ENCODE measurements at regions not wholly inside any gene's neighbourhood (a gene's known extent, or its start where the extent isn't known, plus 50 kb on each side); places are given as distances from the start of the nearest gene placed in this dataset.

DNA sequence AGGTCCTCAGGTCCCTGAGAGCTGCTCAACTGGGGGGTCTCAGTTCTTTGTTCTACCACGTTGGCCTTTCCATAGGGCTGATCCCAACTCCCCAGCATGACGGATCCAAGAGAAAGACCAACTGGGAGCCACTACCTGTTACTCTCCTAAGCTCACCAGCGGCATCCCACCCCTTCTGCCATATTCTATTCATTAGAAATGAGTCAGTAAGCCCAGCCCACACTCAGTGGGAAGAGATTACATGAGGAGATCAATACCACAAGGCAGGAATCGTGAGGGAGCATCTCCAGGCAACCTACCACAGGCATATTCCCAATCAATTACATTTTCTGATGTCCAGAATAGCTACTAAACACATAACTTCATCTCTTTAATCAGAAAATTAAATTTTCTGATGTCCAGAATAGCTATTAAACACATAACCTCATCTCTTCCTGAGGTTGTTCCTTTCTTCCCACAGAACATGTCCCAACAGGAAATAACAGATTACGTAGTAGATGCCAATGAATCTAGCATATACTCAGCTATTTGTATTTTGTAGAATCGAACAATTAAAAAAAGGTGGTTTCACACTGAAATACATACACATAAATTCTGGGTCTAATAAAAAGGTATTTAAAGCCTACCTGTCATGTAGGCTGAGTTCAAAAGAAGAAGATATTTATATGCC is 708.1 kb upstream of the ARGLU1 start:
- no peaks in the 10 kb centered on the region for H3K27me3 Mint-ChIP-seq
- H3K4me1 Mint-ChIP-seq: peaks cover 2% of the 10 kb centered on the region
- no peaks in the 10 kb centered on the region for H3K9me3 Mint-ChIP-seq
- DNase-seq: no peak
- H3K36me3 Mint-ChIP-seq: no peaks in the 10 kb centered on the region
- H3K27ac Mint-ChIP-seq: no peak overlapping the region
- H3K4me3 Mint-ChIP-seq: no peak overlapping the region

DNA sequence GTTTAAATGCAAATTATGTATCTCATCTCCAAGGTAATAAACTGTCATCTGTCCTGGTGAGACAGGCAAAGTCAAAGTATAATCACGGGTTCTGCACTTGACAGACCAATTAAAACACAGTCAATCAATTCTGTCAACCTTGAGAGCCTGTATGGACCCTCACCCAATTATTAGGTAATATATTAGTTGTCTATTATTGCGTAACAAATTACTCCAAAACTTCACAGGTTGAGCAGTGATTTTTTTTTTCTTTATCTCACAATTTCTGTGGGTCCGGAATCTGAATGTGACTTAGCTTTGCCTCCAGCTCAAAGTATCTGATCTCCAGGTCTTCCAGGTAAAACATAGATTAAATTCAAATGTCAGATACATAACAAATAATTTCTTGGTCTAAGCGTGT is 707.4 kb upstream of the ARGLU1 start:
- H3K9me3 Mint-ChIP-seq: no peaks in the 10 kb centered on the region
- H3K4me3 Mint-ChIP-seq: no peak overlapping the region
- no peak for DNase-seq
- H3K27ac Mint-ChIP-seq: no peak overlapping the region
- H3K4me1 Mint-ChIP-seq: peaks cover 3% of the 10 kb centered on the region
- H3K27me3 Mint-ChIP-seq: no peaks in the 10 kb centered on the region
- no peaks in the 10 kb centered on the region for H3K36me3 Mint-ChIP-seq

DNA sequence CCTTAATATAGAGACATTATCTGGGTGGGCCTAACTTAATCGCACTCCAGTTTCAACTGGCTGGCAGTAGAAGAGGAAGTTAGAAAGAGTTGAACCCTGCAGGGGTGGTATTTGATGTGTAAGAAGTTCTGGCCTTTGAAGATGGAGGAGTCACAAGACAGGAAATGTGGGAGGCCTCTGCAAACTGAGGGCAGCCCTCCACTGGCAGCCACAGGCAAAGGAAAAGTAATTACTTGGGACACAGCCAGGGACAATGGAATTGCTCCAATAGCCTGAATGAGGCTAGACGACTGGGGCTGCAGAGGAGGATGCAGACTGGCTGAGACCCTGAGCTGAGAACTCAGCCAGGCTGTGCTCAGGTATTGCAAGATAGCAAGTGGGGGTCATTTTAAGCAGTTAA is 703.3 kb upstream of the ARGLU1 start:
- H3K4me1 Mint-ChIP-seq: peaks cover 3% of the 10 kb centered on the region
- no peak overlapping the region for H3K4me3 Mint-ChIP-seq
- no peak for DNase-seq
- H3K9me3 Mint-ChIP-seq: peaks cover 5% of the 10 kb centered on the region
- no peaks in the 10 kb centered on the region for H3K36me3 Mint-ChIP-seq
- no peaks in the 10 kb centered on the region for H3K27me3 Mint-ChIP-seq
- no peak overlapping the region for H3K27ac Mint-ChIP-seq

DNA sequence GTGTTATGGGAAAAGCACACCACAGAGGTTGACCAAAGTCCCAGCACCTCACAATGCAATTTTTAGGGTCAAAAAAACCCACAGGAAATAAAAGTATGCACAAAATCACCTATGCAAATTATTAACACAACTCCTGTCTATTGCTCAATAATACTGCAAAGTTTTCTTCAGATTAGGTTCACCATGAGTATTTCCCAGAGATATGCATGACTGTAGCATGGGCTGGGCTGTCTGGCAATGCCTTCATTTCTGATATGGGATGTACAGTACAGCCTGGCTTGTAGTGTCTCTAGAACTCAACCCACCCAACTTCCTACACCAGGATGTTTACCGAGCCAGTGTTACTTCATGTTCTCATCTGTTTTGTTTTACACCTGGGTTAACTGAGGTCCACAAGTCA is 698.7 kb upstream of the ARGLU1 start:
- Mint-ChIP-seq H3K27me3 (no peaks in the 10 kb centered on the region), H3K4me1 (peaks cover 3% of the 10 kb centered on the region), H3K36me3 (no peaks in the 10 kb centered on the region), H3K27ac (no peak overlapping the region), H3K4me3 (no peak overlapping the region), H3K9me3 (peaks cover 5% of the 10 kb centered on the region)
- no peak for DNase-seq

DNA sequence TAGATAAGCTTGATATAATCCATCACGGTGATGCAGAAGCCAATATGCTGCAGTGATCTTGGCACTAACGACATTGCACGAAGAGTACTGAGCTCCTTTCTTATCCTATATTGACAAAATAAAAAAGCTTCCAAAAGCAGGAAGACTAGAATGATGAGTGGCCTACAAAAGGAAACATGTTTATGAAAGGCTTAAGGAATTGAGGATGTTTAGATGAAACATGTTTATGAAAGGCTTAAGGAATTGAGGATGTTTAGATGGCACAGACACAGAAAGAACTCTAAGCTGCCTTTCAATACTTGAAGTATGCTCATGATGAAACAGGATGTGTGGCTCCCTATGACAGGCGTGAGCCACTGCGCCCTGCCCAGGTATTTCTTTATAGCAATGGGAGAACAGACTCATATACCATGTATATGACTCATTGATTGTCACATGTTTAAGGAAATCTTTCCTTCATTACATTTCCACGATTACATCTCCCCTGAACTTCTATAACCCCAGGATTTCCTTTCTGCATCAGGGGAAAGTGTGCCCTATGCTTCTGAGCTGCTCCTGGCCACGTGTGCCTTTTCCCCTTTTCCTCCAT is 690.8 kb upstream of the ARGLU1 start:
- Mint-ChIP-seq H3K9me3 (no peaks in the 10 kb centered on the region), H3K36me3 (no peaks in the 10 kb centered on the region), H3K27ac (no peak overlapping the region), H3K4me1 (no peaks in the 10 kb centered on the region), H3K4me3 (no peak overlapping the region), H3K27me3 (no peaks in the 10 kb centered on the region)
- no peak for DNase-seq

DNA sequence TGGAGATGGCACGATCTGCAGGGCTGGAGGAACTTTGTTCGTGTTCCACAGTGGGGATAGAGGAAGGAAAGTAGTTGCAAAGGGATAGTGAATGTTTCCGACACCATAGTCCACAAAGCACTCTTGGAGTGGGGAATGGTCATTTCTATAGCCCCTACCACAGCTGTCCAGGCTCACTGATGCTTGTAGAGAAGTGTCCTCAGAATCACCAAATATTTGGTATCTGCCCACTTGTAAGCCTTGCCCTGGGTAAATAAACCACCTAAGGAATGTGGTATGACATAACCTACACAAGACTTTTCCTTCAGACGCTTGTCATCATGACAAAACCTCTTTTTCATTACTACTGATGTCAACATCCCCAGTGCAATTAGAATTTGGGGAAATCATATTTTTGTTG is 686.5 kb upstream of the ARGLU1 start:
- no peaks in the 10 kb centered on the region for H3K36me3 Mint-ChIP-seq
- no peak overlapping the region for H3K4me3 Mint-ChIP-seq
- no peaks in the 10 kb centered on the region for H3K9me3 Mint-ChIP-seq
- no peak overlapping the region for H3K27ac Mint-ChIP-seq
- H3K4me1 Mint-ChIP-seq: no peaks in the 10 kb centered on the region
- H3K27me3 Mint-ChIP-seq: no peaks in the 10 kb centered on the region
- DNase-seq: no peak

DNA sequence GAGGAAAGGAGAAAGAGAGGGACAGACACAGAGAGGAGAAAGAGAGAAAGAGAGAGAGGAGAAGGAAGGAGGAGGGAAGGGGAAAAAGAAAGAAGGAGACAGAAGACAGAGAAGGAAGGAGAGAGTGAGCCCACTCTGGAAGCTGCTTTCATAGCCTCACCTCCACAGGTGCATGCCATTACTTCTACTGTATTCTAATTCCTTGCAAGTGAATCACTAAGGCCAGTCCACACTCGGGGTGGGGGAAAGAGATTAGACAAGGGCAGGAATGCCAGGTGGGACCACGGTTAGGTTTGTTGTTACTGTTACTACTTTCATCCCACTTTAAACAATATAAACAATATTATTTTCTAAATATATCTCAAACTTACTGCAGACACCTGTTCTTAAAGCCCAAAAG is 684.5 kb upstream of the ARGLU1 start:
- H3K9me3 Mint-ChIP-seq: no peaks in the 10 kb centered on the region
- DNase-seq: no peak
- H3K27me3 Mint-ChIP-seq: no peaks in the 10 kb centered on the region
- H3K4me3 Mint-ChIP-seq: no peak overlapping the region
- H3K4me1 Mint-ChIP-seq: no peaks in the 10 kb centered on the region
- no peaks in the 10 kb centered on the region for H3K36me3 Mint-ChIP-seq
- H3K27ac Mint-ChIP-seq: no peak overlapping the region

DNA sequence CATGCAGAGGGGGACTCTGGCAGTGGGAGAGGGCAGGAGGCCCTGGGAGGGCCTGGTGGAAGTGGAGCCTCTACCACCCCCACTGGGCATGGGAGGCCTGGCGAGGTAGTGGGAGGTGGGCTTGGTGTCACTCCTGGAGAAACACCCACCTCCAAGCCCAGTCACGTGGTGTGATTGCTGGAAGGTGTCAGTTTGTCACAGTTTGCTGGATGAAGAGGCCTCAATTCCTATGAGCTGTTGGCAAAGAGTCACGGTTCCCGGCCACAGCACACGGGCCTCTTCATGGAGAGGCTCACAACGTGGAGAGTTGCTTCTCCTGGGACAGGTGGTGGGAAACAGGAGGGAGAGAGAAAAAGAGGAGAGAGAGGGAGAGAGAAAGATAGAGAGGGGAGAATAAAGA is 684.1 kb upstream of the ARGLU1 start:
- Mint-ChIP-seq H3K4me1 (no peaks in the 10 kb centered on the region), H3K36me3 (no peaks in the 10 kb centered on the region), H3K9me3 (no peaks in the 10 kb centered on the region), H3K27me3 (no peaks in the 10 kb centered on the region), H3K27ac (no peak overlapping the region), H3K4me3 (no peak overlapping the region)
- no peak for DNase-seq

DNA sequence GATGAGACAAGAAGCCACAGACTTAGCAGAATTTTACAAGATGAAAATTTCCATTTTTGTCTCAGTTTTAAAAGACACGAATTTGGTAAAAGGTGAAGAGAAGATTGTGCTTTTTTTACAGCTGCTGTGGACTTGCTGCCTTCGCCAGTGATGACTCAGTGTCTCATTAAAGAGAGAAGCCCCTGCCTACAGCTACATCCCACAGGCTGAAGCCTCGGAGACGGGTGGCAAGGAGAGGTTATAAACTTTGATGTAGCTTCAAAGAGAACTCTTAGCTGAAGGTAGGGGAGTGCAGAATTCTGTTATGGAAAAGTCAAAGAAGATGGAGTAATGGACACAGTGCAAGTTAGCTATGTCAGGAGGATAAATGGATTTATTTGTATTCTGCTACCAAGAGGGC is 683.4 kb upstream of the ARGLU1 start:
- Mint-ChIP-seq H3K27me3 (no peaks in the 10 kb centered on the region), H3K4me3 (no peak overlapping the region), H3K9me3 (no peaks in the 10 kb centered on the region), H3K36me3 (no peaks in the 10 kb centered on the region), H3K27ac (no peak overlapping the region), H3K4me1 (no peaks in the 10 kb centered on the region)
- no peak for DNase-seq

DNA sequence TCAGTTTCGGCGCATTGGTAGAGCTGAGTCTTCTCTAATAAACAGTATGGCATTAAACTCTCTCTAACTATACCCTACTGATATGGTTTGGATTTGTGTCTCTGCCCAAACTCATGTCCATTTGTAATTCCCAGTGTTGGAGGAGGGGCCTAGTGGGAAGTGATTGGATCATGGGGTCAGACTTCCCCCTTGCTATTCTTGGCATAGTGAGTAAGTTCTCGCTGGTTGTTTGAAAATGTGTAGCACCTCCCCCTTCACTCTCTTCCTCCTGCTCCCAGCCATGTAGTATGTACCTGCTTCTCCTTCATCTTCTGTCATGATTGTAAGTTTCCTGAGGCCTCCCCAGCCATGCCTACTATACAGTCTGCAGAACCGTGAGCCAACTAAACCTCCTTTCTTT is 682.7 kb upstream of the ARGLU1 start:
- Mint-ChIP-seq H3K4me3 (no peak overlapping the region), H3K4me1 (no peaks in the 10 kb centered on the region), H3K9me3 (no peaks in the 10 kb centered on the region), H3K27me3 (peaks cover 3% of the 10 kb centered on the region), H3K36me3 (no peaks in the 10 kb centered on the region), H3K27ac (no peak overlapping the region)
- DNase-seq: no peak

DNA sequence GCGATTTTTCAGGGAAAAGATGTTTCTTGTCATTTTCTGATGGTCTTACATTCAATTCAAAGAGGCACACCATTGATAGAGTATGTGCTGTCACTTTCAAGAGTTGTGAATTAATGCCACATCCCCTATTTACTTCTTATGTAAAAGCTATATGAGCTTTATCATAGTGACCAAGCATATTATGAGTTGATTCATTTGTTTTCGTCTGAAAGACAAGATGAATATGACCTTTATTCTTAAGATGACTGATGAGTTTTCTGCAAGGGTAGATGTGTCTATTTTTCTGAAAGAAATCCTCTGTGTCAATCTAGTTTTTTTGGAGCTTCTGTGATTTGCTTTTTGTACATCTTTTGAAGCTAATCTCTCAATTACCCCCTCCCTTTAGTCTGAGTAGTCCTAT is 676.3 kb upstream of the ARGLU1 start:
- Mint-ChIP-seq H3K27me3 (peaks cover 3% of the 10 kb centered on the region), H3K4me1 (no peaks in the 10 kb centered on the region), H3K36me3 (no peaks in the 10 kb centered on the region), H3K4me3 (no peak overlapping the region), H3K27ac (no peak overlapping the region), H3K9me3 (peaks cover 2% of the 10 kb centered on the region)
- no peak for DNase-seq

DNA sequence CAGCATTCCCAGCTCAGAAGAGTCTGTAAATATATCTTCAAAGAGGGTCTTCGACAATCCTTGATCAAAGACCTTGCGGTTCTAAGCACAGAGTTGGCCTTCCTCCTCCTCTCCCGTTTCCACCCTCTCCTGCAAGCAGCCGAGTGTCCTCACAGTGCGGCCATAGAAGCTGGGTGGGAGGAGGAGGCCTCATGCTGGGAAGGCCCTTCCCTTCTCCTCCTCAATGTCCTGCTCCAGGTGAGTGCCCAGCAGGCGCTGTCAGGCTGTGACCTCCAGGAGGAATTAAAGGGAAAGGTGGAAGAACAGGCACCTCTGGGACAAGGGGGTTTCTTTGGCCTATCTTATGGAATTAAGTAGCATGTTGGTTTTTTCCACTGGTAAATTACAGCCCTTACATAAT is 674.2 kb upstream of the ARGLU1 start:
- H3K4me3 Mint-ChIP-seq: no peak overlapping the region
- no peak overlapping the region for H3K27ac Mint-ChIP-seq
- H3K27me3 Mint-ChIP-seq: peaks cover 3% of the 10 kb centered on the region
- H3K4me1 Mint-ChIP-seq: no peaks in the 10 kb centered on the region
- H3K36me3 Mint-ChIP-seq: no peaks in the 10 kb centered on the region
- peaks cover 2% of the 10 kb centered on the region for H3K9me3 Mint-ChIP-seq
- DNase-seq: no peak

DNA sequence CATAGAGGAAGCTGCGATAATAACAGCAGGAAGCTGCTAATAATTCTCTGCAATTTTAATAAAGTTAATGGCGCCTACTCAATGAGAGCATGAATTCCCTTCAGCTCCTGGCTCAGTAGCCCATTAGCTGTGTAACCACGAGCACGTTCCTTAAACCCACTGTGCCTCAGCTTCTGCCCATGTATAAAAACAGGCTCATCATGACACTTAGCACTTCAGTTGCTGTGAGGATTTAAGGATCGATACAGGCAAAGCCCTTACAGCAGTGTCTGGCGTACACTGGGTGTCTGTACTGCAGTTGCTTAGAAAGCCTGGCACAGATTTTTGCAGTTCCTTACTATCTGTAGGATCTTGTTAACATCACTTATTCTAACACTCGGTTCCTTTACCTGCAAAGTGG is 673.4 kb upstream of the ARGLU1 start:
- DNase-seq: no peak
- H3K36me3 Mint-ChIP-seq: no peaks in the 10 kb centered on the region
- H3K27ac Mint-ChIP-seq: no peak overlapping the region
- peaks cover 3% of the 10 kb centered on the region for H3K27me3 Mint-ChIP-seq
- H3K4me3 Mint-ChIP-seq: no peak overlapping the region
- peaks cover 2% of the 10 kb centered on the region for H3K9me3 Mint-ChIP-seq
- H3K4me1 Mint-ChIP-seq: no peaks in the 10 kb centered on the region

DNA sequence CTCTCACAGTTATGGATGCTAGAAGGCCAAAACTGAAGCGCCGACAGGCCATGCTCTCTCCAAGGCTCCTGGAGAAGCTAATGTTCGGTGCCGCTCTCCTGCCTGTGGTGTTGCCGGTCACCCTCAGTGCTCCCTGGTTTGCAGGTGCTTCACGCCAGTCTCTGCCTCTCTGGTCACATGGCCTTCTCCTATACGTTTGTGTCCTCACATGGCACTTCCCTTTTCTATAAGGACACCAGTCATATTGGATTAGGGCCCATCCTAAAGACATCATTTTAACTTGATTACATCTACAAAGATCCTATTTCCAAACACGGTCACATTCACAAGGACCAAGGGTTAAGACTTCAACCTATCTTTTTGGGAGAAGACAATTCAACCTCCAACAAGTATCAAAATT is 671.3 kb upstream of the ARGLU1 start:
- Mint-ChIP-seq H3K27ac (no peak overlapping the region), H3K27me3 (no peaks in the 10 kb centered on the region), H3K36me3 (no peaks in the 10 kb centered on the region), H3K9me3 (peaks cover 2% of the 10 kb centered on the region), H3K4me1 (no peaks in the 10 kb centered on the region), H3K4me3 (no peak overlapping the region)
- no peak for DNase-seq

DNA sequence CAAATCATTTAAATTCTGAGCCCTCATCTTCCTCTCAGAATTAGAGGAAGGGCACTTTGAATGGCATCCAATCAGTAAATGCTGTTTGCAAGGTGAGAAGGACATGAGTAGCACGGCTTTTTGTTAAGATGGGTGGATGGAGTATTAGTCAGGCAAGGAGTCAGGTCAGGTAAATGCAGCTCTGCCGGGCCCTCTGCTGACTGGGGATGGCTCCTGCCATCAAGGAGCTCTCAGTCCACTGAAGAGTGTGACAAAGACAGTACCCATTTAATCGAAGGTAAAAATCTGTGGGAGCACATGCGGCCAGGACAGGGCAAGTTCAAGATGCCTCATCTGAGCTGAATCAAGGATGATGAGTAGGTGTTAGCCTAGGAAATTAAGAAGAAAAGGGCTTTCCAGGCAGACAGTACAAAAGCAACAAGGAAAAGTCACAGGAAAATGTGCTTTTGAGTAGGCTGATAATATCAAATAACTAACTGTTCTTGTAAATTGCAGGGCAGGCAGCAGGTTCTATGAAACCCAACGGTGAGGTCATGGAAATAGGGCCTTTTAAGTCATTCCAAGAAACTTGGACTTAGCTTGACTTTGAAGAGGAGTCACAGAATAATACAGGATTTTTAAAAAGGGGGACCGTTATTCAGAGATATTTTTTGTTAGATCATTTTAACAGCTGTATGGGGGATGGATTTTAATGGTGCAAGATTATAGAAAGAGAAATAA is 670.5 kb upstream of the ARGLU1 start:
- Mint-ChIP-seq H3K36me3 (no peaks in the 10 kb centered on the region), H3K4me1 (no peaks in the 10 kb centered on the region), H3K27me3 (no peaks in the 10 kb centered on the region), H3K4me3 (no peak overlapping the region), H3K9me3 (peaks cover 2% of the 10 kb centered on the region), H3K27ac (no peak overlapping the region)
- DNase-seq: no peak

Data from activated naive CD8-positive, alpha-beta T cell treated with anti-CD3 and anti-CD28 coated beads for 36 hours (primary cell).